Urinary bladder (tissue), 3 donors: ENCODE measurements at regions not wholly inside any gene's neighbourhood (a gene's known extent, or its start where the extent isn't known, plus 50 kb on each side); places are given as distances from the start of the nearest gene placed in this dataset.

ENCODE experiments used
- DNase-seq: peaks from one replicate; pipeline ENCODE4 v3.0.0-alpha.2; 2015; ENCODE audit errors: extremely low spot score
- H3K27ac ChIP-seq: one replicate; pipeline ENCODE4 v1.5.1; 2013; ENCODE audit warnings: low read depth, mild to moderate bottlenecking, moderate library complexity
- H3K36me3 ChIP-seq: one replicate; pipeline ENCODE4 v1.6.1; 2013; ENCODE audit warnings: mild to moderate bottlenecking, moderate library complexity; ENCODE audit not compliant: insufficient read depth
- H3K4me1 ChIP-seq: one replicate; pipeline ENCODE4 v1.6.1; 2013; ENCODE audit warnings: mild to moderate bottlenecking, moderate library complexity; ENCODE audit not compliant: insufficient read depth
- H3K4me3 ChIP-seq: one replicate; pipeline ENCODE4 v1.5.1; 2013; ENCODE audit warnings: low read depth, low read length
- WGBS: extraction: QIAGEN DNeasy Blood & Tissue Kit; methylation state at CpG from one replicate; pipeline ENCODE4 v1.1.7; 2013; 5-methylcytosine and 5-hydroxymethylcytosine counted together
- donor health status: healthy with polysubstance abuse.
- donor health status: healthy.

GRCh38 chr4:43374216-43374751, 481.8 kb downstream of the GRXCR1 start:
- no peak overlapping the region for H3K4me3 ChIP-seq
- WGBS: 72% methylated on average over 1 of the region's 1 CpG
- no peaks in the 10 kb centered on the region for H3K36me3 ChIP-seq
- no peak for DNase-seq
- no peak overlapping the region for H3K27ac ChIP-seq
- H3K4me1 ChIP-seq: no peaks in the 10 kb centered on the region

DNA sequence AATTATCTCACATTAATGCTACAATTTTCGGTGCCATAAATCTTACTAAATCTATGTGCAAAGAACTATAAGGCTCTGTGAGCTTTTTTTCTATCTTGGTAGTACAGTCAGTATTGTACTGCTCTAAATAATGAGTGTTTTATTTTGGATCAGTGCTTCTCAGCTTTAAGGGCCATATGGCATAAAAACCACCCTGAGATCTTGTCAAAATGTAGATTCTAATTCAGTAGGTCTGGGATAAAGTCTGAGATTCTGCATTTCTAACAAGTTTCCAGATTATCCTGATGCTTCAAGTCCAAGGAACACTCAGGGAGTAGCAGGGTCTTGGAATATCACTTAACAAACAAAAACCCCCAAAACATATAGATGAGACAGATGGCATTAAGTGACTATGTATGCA, 486.5 kb downstream of the GRXCR1 start:
- DNase-seq: no peak
- WGBS: 81% methylated on average over 1 of the region's 1 CpG
- Histone ChIP-seq H3K4me3 (no peak overlapping the region), H3K4me1 (no peaks in the 10 kb centered on the region), H3K27ac (no peak overlapping the region), H3K36me3 (no peaks in the 10 kb centered on the region)

DNA sequence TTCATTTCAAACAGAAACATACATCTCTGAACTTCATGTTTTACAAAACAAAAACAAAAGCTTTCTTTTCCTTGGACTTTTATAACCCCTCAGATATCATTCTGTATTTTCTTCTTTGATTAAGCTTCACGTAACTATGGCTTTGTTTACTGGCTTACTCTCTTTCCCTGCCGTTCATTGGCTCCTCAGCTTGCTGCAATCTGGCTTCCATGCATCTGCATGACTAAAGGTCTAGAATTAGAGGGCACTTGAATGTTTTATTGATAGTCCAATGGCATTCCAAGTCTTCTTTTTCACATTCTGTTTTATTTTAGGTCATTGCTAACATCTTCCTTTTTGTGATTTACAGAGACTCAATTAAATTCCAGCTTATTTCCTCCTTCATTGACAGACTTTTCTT, 487.6 kb downstream of the GRXCR1 start:
- WGBS: 50% methylated on average over 2 of the region's 2 CpGs
- DNase-seq: no peak
- no peak overlapping the region for H3K27ac ChIP-seq
- no peaks in the 10 kb centered on the region for H3K4me1 ChIP-seq
- H3K4me3 ChIP-seq: no peak overlapping the region
- no peaks in the 10 kb centered on the region for H3K36me3 ChIP-seq

- WGBS: 27% methylated on average over 1 of the region's 1 CpG
- H3K4me3 ChIP-seq: no peak overlapping the region
- H3K4me1 ChIP-seq: no peaks in the 10 kb centered on the region
- no peak for DNase-seq
- H3K36me3 ChIP-seq: no peaks in the 10 kb centered on the region
- no peak overlapping the region for H3K27ac ChIP-seq
These were observed 498.6 kb downstream of the GRXCR1 start for GRCh38 chr4:43391069-43391468.

DNA sequence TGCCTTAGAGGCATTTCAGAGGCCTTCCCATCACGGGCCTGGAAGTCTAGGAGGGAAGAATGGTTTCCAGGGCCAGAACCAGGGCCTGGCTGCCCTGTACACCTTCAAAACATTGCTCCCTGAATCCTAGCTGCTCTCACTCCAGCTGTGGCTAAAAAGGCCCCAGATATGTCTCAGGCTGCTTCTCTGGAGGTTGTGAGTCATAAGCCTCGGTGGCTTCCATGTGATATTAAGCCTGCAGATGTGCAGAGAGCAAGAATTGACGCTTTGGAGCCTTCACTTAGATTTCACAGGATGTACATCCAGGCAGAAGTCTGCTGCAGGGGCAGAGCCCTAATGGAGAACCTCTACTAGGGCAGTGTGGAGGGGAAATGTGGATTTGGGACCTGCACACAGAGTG, 502.5 kb downstream of the GRXCR1 start:
- no peaks in the 10 kb centered on the region for H3K36me3 ChIP-seq
- WGBS: 59% methylated on average over 3 of the region's 3 CpGs

DNA sequence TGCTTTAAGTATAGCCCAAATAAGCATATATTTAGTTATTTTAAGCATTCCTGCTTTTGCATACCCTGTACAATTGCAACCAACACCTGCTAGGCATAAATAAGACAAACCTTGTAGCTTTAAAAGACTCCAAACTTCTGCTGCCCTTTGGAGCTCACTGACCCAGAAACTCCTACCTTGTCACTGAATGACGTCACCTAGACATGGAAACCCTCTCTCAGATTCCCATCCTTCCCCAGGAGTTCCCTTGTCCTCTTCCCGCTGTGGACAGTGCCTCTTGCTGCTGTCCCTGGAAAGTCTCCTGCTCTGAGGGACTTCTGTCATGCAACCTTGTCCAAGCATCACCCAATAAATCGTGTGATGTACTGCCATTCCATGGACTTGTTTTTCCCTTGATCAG, 507.2 kb downstream of the GRXCR1 start:
- Histone ChIP-seq H3K27ac (no peak overlapping the region), H3K4me3 (no peak overlapping the region), H3K36me3 (no peaks in the 10 kb centered on the region), H3K4me1 (no peaks in the 10 kb centered on the region)
- DNase-seq: no peak
- WGBS: 80% methylated on average over 3 of the region's 3 CpGs

More for the DNA sequence above, 502.5 kb downstream of the GRXCR1 start:
- no peaks in the 10 kb centered on the region for H3K4me1 ChIP-seq
- DNase-seq: no peak
- no peak overlapping the region for H3K4me3 ChIP-seq
- no peak overlapping the region for H3K27ac ChIP-seq

DNA sequence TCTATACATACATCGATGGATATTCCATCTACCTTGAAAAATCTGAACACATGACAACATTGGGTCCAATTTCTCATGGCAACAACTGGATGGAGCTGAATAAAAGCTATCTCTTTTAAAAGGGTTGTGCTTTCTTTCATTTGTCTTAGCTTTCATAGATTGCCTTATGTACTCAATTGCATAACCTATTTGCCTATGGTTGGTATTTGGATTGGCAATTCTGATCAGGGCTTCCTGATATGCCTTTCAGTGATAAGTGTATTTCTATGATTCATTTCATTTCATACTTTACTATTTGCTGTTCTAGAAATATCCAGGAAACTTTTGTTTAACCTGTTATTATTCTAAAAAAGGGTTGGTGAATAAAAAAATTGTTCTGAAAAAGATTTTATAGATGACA, 509.9 kb downstream of the GRXCR1 start:
- 88% methylated on average over 1 of the region's 1 CpG for WGBS
- Histone ChIP-seq H3K4me3 (no peak overlapping the region), H3K4me1 (no peaks in the 10 kb centered on the region), H3K36me3 (no peaks in the 10 kb centered on the region), H3K27ac (no peak overlapping the region)
- DNase-seq: no peak

GRCh38 chr4:43410636-43411035, 518.1 kb downstream of the GRXCR1 start:
- 97% methylated on average over 9 of the region's 9 CpGs for WGBS
- Histone ChIP-seq H3K4me3 (no peak overlapping the region), H3K4me1 (no peaks in the 10 kb centered on the region)

DNA sequence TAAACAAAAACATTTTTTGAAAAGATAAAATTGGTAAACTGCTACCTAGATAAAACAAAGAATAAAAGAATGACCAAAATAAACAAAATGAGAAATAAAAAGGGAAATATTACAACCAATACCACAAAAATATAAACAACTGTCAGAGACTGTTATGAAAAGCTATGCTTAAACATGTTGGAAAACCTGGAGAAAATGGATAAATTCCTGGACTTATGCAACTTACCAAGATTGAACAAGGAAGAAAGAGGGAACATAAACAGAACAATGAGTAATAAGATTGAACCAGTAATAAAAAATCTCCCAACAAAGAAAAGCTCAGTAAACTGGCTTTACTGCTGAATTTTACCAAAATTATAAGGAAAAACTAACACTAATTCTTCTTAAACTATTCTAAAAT, 518.7 kb downstream of the GRXCR1 start:
- H3K36me3 ChIP-seq: no peaks in the 10 kb centered on the region
- no peak for DNase-seq

More at GRCh38 chr4:43410636-43411035, 518.1 kb downstream of the GRXCR1 start:
- DNase-seq: no peak
- no peaks in the 10 kb centered on the region for H3K36me3 ChIP-seq
- H3K27ac ChIP-seq: no peak overlapping the region

GRCh38 chr4:43423276-43423675, 530.8 kb downstream of the GRXCR1 start:
- Histone ChIP-seq H3K4me1 (no peaks in the 10 kb centered on the region), H3K4me3 (no peak overlapping the region), H3K27ac (no peak overlapping the region), H3K36me3 (no peaks in the 10 kb centered on the region)
- 71% methylated on average over 1 of the region's 1 CpG for WGBS
- no peak for DNase-seq

More for the DNA sequence above, 518.7 kb downstream of the GRXCR1 start:
- Histone ChIP-seq H3K27ac (no peak overlapping the region), H3K4me3 (no peak overlapping the region), H3K4me1 (no peaks in the 10 kb centered on the region)

DNA sequence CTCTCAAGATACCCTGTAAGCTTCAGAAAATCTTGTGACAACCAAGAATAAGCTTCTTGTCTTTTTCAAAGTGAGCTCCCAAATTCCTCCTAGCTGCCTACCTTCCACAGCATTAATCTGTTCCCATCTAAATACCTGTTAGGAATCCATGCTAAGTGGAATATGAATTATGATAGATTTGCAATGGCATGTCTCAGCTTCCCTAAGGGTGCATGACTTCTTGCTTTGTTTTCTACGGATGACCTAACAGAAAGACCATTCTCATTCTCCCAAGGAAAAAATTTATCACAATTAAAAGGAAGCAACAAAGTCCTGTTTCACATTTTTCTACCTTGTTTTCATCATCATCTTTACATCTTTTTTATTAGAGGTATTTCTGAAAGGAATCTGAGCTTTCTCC, 532.7 kb downstream of the GRXCR1 start:
- 90% methylated on average over 1 of the region's 1 CpG for WGBS
- no peak overlapping the region for H3K4me3 ChIP-seq

DNA sequence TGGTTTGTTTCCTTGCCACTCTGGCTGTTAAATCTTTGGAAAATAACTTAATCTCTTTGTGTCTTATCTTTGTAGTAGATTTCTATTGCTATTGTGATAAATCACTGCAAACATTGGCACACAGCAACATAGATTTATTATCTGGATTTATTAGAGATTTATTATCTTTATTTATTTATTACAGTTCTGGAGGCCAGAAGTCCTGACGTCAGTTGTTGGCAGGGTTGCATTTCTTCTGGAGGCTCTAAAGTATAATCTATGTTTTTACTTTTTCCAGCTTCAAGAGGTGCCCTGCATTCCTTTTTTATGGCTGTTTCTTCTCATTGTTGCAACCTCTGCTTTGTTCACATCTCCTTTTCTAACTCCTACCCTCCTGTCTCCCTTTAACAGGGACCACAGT, 542.8 kb downstream of the GRXCR1 start:
- Histone ChIP-seq H3K27ac (no peak overlapping the region), H3K4me3 (no peak overlapping the region), H3K4me1 (no peaks in the 10 kb centered on the region), H3K36me3 (no peaks in the 10 kb centered on the region)
- WGBS: 26% methylated on average over 1 of the region's 1 CpG
- DNase-seq: no peak

More for the DNA sequence above, 532.7 kb downstream of the GRXCR1 start:
- no peaks in the 10 kb centered on the region for H3K36me3 ChIP-seq
- H3K27ac ChIP-seq: no peak overlapping the region
- DNase-seq: no peak
- H3K4me1 ChIP-seq: no peaks in the 10 kb centered on the region

GRCh38 chr4:43452948-43453347, 560.4 kb downstream of the GRXCR1 start:
- Histone ChIP-seq H3K27ac (no peak overlapping the region), H3K36me3 (no peaks in the 10 kb centered on the region), H3K4me3 (no peak overlapping the region), H3K4me1 (no peaks in the 10 kb centered on the region)
- DNase-seq: no peak

DNA sequence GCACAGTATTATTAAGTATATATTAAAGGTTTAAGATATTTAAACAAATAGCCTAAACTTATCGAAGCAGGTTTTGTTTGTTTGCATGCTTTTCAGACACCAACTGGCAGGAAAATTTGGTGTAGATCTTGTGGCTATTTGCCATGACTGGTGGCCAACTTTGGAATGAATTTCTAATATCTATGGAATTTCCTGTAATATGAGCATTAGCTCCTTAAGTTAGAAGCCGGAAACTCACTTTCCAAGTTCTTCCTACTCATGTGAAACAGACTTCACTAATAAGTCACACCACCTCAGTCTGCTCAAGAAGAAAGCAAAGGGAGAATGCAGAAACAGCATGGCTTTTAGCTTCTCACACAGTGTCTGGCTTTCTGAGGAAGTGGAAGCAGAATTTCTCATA, 563.9 kb downstream of the GRXCR1 start:
- 49% methylated on average over 2 of the region's 2 CpGs for WGBS
- no peak overlapping the region for H3K27ac ChIP-seq
- no peaks in the 10 kb centered on the region for H3K36me3 ChIP-seq
- H3K4me1 ChIP-seq: no peaks in the 10 kb centered on the region
- no peak overlapping the region for H3K4me3 ChIP-seq
- no peak for DNase-seq

DNA sequence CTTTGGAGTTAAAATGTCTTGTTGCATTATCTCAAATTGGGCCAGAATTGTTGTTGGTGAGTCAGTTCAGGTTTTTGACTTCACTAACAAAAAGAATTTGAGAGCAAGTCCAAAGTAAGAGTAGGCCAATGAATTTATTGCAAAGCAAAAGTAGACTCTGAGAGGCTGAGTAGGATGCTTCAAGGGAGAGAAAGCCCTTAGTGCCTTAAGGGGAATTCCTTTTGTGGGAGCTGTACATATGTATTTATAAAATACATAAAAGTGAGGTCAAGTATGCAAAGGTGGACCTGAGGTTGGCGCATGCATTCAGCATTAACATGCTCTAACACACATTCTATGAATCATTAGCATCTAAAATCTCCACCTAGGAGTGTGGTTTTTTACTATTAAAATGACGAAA, 565.4 kb downstream of the GRXCR1 start:
- Histone ChIP-seq H3K36me3 (no peaks in the 10 kb centered on the region), H3K4me1 (no peaks in the 10 kb centered on the region), H3K27ac (no peak overlapping the region), H3K4me3 (no peak overlapping the region)
- DNase-seq: no peak
- 89% methylated on average over 2 of the region's 2 CpGs for WGBS
